ENCODE measurements at regions not wholly inside any gene's neighbourhood (a gene's known extent, or its start where the extent isn't known, plus 50 kb on each side); places are given as distances from the start of the nearest gene placed in this dataset.

GRCh38 chr7:69434398-69434815, 163.9 kb upstream of the AUTS2 start:
- DNase-seq (ENCODE audit: extremely low spot score), result no peak
- TF ChIP-seq CTCF (IDR thresholded peaks at IDR 0.05; ENCODE audit: control extremely low read depth, extremely low read depth, low read depth, missing control alignments), result no peak
- ChIA-PET POLR2A (no interaction called here), CTCF (no interaction called here)

- no peak for DNase-seq (ENCODE audit: extremely low spot score)
- CTCF ChIA-PET, result interaction anchor here (1.0 to 1.6 kb wide), 3 partner anchors 10 to 18 kb away, joined by 3 to 4 read pairs (median 3); no protein-coding TSS in a partner anchor
- TF ChIP-seq CTCF (IDR thresholded peaks at IDR 0.05; ENCODE audit: control extremely low read depth, extremely low read depth, low read depth, missing control alignments), result no peak
- POLR2A ChIA-PET, result no interaction called here
These were observed 162.6 kb upstream of the AUTS2 start for GRCh38 chr7:69435711-69436110.

DNA sequence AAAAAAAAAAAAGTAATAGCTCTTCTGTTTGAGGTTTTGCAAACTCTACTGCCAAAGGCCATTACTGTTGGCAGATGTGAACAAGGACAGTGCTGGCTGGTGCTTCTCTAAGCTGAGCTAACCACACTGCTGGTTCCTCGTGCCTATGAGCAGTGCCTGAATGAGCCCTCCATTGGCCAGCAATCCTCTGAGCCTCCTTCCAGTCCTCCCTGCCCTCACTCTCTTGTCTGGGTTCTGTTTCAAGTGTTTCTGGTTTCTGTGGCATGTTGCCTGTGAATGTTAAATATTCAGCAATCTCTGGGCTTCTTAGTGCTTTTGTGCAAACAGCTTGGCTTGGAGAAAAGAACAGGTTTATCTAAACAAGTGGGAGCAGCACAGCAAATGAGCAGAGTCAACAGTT, 161.3 kb upstream of the AUTS2 start:
- CTCF ChIA-PET, result interaction anchor here (0.8 to 1.6 kb wide), 4 partner anchors 12 to 25 kb away, joined by 3 to 4 read pairs (median 3); no protein-coding TSS in a partner anchor
- no peak for TF ChIP-seq CTCF (IDR thresholded peaks at IDR 0.05; ENCODE audit: control extremely low read depth, extremely low read depth, low read depth, missing control alignments)
- no peak for DNase-seq (ENCODE audit: extremely low spot score)
- POLR2A ChIA-PET, result no interaction called here

GRCh38 chr7:69438584-69439412, 159.5 kb upstream of the AUTS2 start:
- CTCF ChIA-PET, result interaction anchor here (0.8 kb wide), 1 partner anchor 10 kb away, joined by 3 read pairs; no protein-coding TSS in a partner anchor
- TF ChIP-seq CTCF (IDR thresholded peaks at IDR 0.05; ENCODE audit: control extremely low read depth, extremely low read depth, low read depth, missing control alignments), result no peak
- POLR2A ChIA-PET, result no interaction called here
- no peak for DNase-seq (ENCODE audit: extremely low spot score)

GRCh38 chr7:69439636-69440325, 158.5 kb upstream of the AUTS2 start:
- no peak for DNase-seq (ENCODE audit: extremely low spot score)
- CTCF ChIA-PET, result interaction anchor here (0.8 kb wide), 1 partner anchor 11 kb away, joined by 3 read pairs; no protein-coding TSS in a partner anchor
- TF ChIP-seq CTCF (IDR thresholded peaks at IDR 0.05; ENCODE audit: control extremely low read depth, extremely low read depth, low read depth, missing control alignments), result no peak
- POLR2A ChIA-PET, result no interaction called here

DNA sequence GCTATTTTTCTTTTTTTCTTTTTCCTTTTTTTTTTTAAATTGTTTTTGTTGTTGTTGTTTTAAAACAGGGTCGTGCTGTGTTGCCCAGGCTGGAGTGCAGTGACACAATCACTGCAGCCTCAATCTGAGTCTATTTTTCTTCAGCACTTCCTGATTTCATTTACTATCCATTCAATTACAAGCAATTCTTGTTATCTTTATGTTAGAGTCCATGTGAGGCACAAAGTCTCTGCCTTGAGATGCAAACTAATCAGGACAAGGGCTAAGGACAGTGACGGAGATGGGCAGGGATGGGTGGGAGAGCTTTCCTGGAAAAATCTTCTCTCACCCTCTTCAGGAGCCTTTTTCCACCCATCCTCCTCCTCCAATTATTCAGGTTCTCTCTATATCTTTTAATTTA, 157.3 kb upstream of the AUTS2 start:
- TF ChIP-seq CTCF (IDR thresholded peaks at IDR 0.05; ENCODE audit: control extremely low read depth, extremely low read depth, low read depth, missing control alignments), result no peak
- POLR2A ChIA-PET, result no interaction called here
- DNase-seq (ENCODE audit: extremely low spot score), result no peak
- CTCF ChIA-PET, result no interaction called here
